AG04449 (cell line): ENCODE measurements at regions not wholly inside any gene's neighbourhood (a gene's known extent, or its start where the extent isn't known, plus 50 kb on each side); places are given as distances from the start of the nearest gene placed in this dataset.

Source experiments
- CTCF ChIA-PET: fragments of 350-600 bp; formaldehyde crosslinking; extraction: SDS; loops from one replicate; lab custom pipeline; 2021; ENCODE audit warnings: antibody characterized with exemption; lab: Yijun Ruan, JAX
- POLR2A ChIA-PET: fragments of 400-600, 350-600 bp; formaldehyde crosslinking; extraction: SDS; loops from one replicate; lab custom pipeline; 2020; ENCODE audit warnings: antibody characterized with exemption, inconsistent platforms; lab: Yijun Ruan, JAX
- DNase-seq: peaks from one replicate; pipeline ENCODE4 v3.0.0-alpha.2; 2010; ENCODE audit warnings: low read depth, low spot score
- H3K4me3 ChIP-seq: 2 replicates; pipeline ENCODE4 v1.5.1; 2011; ENCODE audit warnings: low read depth, mild to moderate bottlenecking, control low read depth, low read length
- TF ChIP-seq, protein P1 (sequence below): IDR thresholded peaks from one replicate; pipeline ENCODE4 v1.5.1; 2011; ENCODE audit warnings: mild to moderate bottlenecking, moderate library complexity, low read length, control low read depth, inconsistent platforms; ENCODE audit not compliant: insufficient read depth; ENCODE audit errors: missing control alignments

DNA sequence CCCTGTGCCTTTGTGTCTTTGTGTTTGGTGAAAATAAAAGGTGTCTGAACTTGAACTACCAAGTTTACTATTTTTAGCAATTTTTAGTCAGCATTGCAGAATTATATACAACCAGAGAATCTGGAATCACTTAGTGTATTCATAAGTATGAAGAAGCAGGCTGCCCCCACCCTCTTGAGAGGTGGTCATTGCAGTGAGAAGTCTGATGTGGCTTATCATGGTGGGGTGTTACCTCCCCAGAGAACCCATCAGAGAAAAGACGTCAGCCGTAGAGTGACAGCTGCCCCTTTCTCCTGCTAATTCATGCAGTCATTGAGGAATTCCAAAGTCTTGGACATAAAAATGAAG, 66.0 kb downstream of the BOLA3 start:
- no peak for DNase-seq
- POLR2A ChIA-PET: no interaction called here
- CTCF ChIA-PET: no interaction called here
- H3K4me3 ChIP-seq: no peak overlapping the region
- TF ChIP-seq, protein P1, sequence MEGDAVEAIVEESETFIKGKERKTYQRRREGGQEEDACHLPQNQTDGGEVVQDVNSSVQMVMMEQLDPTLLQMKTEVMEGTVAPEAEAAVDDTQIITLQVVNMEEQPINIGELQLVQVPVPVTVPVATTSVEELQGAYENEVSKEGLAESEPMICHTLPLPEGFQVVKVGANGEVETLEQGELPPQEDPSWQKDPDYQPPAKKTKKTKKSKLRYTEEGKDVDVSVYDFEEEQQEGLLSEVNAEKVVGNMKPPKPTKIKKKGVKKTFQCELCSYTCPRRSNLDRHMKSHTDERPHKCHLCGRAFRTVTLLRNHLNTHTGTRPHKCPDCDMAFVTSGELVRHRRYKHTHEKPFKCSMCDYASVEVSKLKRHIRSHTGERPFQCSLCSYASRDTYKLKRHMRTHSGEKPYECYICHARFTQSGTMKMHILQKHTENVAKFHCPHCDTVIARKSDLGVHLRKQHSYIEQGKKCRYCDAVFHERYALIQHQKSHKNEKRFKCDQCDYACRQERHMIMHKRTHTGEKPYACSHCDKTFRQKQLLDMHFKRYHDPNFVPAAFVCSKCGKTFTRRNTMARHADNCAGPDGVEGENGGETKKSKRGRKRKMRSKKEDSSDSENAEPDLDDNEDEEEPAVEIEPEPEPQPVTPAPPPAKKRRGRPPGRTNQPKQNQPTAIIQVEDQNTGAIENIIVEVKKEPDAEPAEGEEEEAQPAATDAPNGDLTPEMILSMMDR: no peak

DNA sequence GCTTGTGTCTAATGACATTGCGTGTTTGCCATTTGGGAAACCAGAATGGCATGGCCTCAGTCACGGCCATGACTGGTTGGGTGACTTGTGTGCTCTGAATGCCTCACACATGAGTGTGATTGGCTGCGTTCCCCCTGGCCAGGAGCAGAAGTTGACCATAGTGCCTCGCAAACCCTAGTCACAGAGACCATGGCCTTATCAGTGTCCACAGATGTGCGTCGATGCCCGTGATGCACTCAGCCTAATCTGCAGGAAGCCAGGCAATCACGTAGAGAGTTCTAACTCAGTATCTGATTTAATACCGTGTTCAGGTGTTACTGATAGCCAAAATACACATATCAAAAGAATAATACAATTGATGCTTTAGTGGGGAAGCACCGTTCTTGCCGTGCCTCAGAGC, 64.0 kb downstream of the BOLA3 start:
- no peak overlapping the region for H3K4me3 ChIP-seq
- TF ChIP-seq, protein P1: no peak
- ChIA-PET CTCF (interaction anchor here (0.8 kb wide), 1 partner anchor 21 kb away, joined by 3 read pairs; no protein-coding TSS in a partner anchor), POLR2A (no interaction called here)
- no peak for DNase-seq
